ENCODE measurements at regions not wholly inside any gene's neighbourhood (a gene's known extent, or its start where the extent isn't known, plus 50 kb on each side); places are given as distances from the start of the nearest gene placed in this dataset.

DNA sequence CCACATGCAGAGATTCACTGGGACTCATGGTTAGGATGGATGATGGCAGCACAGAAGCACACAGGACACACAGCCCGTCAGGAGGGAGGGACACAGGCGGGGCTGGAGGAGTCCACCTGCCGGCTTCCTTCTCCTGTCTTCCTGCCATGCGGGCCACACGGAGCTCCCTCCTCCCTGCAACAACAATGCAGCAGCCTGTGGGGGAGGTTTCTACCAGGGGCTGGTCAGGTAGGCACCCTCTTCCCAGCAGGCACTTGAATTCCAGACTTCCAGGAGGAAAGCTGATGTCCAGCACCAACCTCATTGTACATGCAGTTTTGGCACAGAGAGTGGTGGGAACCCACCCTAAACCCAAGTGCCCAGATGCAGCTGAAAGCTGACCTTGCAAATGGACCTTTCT, 341.2 kb downstream of the GLRX3 start:
- no peak for TF ChIP-seq CTCF (conservative IDR thresholded peaks at IDR 0.05; ENCODE audit: low read depth, low read length)
- TF ChIP-seq SMC3 (IDR thresholded peaks at IDR 0.05; ENCODE audit: low read depth, low read length): no peak
- TF ChIP-seq, protein P1, sequence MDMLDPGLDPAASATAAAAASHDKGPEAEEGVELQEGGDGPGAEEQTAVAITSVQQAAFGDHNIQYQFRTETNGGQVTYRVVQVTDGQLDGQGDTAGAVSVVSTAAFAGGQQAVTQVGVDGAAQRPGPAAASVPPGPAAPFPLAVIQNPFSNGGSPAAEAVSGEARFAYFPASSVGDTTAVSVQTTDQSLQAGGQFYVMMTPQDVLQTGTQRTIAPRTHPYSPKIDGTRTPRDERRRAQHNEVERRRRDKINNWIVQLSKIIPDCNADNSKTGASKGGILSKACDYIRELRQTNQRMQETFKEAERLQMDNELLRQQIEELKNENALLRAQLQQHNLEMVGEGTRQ (IDR thresholded peaks at IDR 0.05; ENCODE audit: low read depth, low read length): no peak
- no peak for TF ChIP-seq POLR2A (IDR thresholded peaks at IDR 0.05; ENCODE audit: low read depth, low read length)
- TF ChIP-seq ELK1 (IDR thresholded peaks at IDR 0.05; ENCODE audit: borderline replicate concordance, low read depth, low read length): no peak
- TF ChIP-seq CEBPB (IDR thresholded peaks at IDR 0.05; ENCODE audit: low read depth, low read length): no peak
- TF ChIP-seq CHD1 (IDR thresholded peaks at IDR 0.05; ENCODE audit: low read depth, low read length): no peak
- no peak for TF ChIP-seq BHLHE40 (IDR thresholded peaks at IDR 0.05; ENCODE audit: low read depth, low read length)
- no peak for TF ChIP-seq RFX5 (IDR thresholded peaks at IDR 0.05; ENCODE audit: low read depth, low read length)
- no peak for TF ChIP-seq NFE2L2 (IDR thresholded peaks at IDR 0.05; ENCODE audit: low read depth, low read length)
